OCI-LY1 (cell line): ENCODE measurements at regions not wholly inside any gene's neighbourhood (a gene's known extent, or its start where the extent isn't known, plus 50 kb on each side); places are given as distances from the start of the nearest gene placed in this dataset.

Source experiments
- H2AFZ ChIP-seq: fragments of 200-600 bp; sonication (generic), shearing (Covaris generic); 2 replicates; pipeline ENCODE4 v1.6.0; 2014; ENCODE audit warnings: antibody characterized with exemption, mild to moderate bottlenecking, low read length
- H3F3A ChIP-seq: fragments of 200-600 bp; sonication (generic), shearing (Covaris generic); 2 replicates; pipeline ENCODE4 v1.6.0; 2014; ENCODE audit warnings: mild to moderate bottlenecking, antibody characterized with exemption, low read length, moderate library complexity; ENCODE audit not compliant: insufficient read depth
- H3K27ac ChIP-seq: fragments of 200-600 bp; sonication (generic); 2 replicates; pipeline ENCODE4 v1.5.1; 2014; ENCODE audit warnings: low read length, mixed run types, mild to moderate bottlenecking, low read depth; ENCODE audit not compliant: poor library complexity, severe bottlenecking
- H3K27me3 ChIP-seq: fragments of 200-600 bp; sonication (generic); 2 replicates; pipeline ENCODE4 v1.6.0; 2014; ENCODE audit warnings: antibody characterized with exemption, mild to moderate bottlenecking, low read length, moderate library complexity; ENCODE audit not compliant: insufficient read depth
- H3K36me3 ChIP-seq: fragments of 200-600 bp; sonication (generic); 2 replicates; pipeline ENCODE4 v1.6.1; 2014; ENCODE audit warnings: mild to moderate bottlenecking, antibody characterized with exemption, low read length, moderate library complexity, mixed read lengths; ENCODE audit not compliant: insufficient read depth
- H3K4me1 ChIP-seq: fragments of 200-600 bp; sonication (generic); 2 replicates; pipeline ENCODE4 v1.5.1; 2014; ENCODE audit warnings: mild to moderate bottlenecking, low read length, moderate library complexity; ENCODE audit not compliant: insufficient read depth, severe bottlenecking
- H3K4me2 ChIP-seq: fragments of 200-600 bp; sonication (generic), shearing (Covaris generic); 2 replicates; pipeline ENCODE4 v1.6.1; 2014; ENCODE audit warnings: low read length
- H3K4me3 ChIP-seq: fragments of 200-600 bp; sonication (generic); 2 replicates; pipeline ENCODE4 v1.5.1; 2014; ENCODE audit warnings: low read length, low read depth, mild to moderate bottlenecking, mixed read lengths; ENCODE audit not compliant: poor library complexity, severe bottlenecking
- H3K79me2 ChIP-seq: fragments of 200-600 bp; shearing (Covaris generic); 2 replicates; pipeline ENCODE4 v1.6.1; 2016; ENCODE audit warnings: mixed run types, low read length, mixed read lengths; ENCODE audit not compliant: insufficient read depth
- H3K9ac ChIP-seq: fragments of 200-600 bp; sonication (generic), shearing (Covaris generic); 2 replicates; pipeline ENCODE4 v1.6.1; 2014; ENCODE audit warnings: mild to moderate bottlenecking, low read length, mixed read lengths
- H3K9me2 ChIP-seq: fragments of 200-600 bp; sonication (generic), shearing (Covaris generic); 2 replicates; pipeline ENCODE4 v1.6.1; 2014; ENCODE audit warnings: low read depth, mild to moderate bottlenecking, low read length, mixed read lengths
- H3K9me3 ChIP-seq: fragments of 200-600 bp; shearing (Covaris generic); 2 replicates; pipeline ENCODE4 v1.6.1; 2014; ENCODE audit warnings: low read length, mixed read lengths
- H4K20me1 ChIP-seq: fragments of 200-600 bp; sonication (generic), shearing (Covaris generic); 2 replicates; pipeline ENCODE4 v1.6.0; 2016; ENCODE audit warnings: mild to moderate bottlenecking, low read length; ENCODE audit not compliant: insufficient read depth
- CTCF ChIP-seq: fragments of 200-600 bp; sonication (generic), shearing (Covaris generic); IDR thresholded peaks from 2 replicates; pipeline ENCODE4 v1.5.1; 2017; ENCODE audit warnings: mild to moderate bottlenecking, antibody characterized with exemption, low read length, moderate library complexity, mixed read lengths
- EZH2 ChIP-seq: fragments of 200-600 bp; sonication (generic), shearing (Covaris generic); IDR thresholded peaks from 2 replicates; pipeline ENCODE4 v1.8.0; 2017; ENCODE audit warnings: borderline replicate concordance, mixed run types, mild to moderate bottlenecking, antibody characterized with exemption, low read length, moderate library complexity, mixed read lengths

- no peak overlapping the region for H3K4me2 ChIP-seq
- no peak for TF ChIP-seq CTCF
- no peak for TF ChIP-seq EZH2
Observed at GRCh38 chr7:24464861-24465260, 108.4 kb upstream of the PALS2 start.

GRCh38 chr7:24466168-24466768 is 107.0 kb upstream of the PALS2 start:
- no peaks in the 10 kb centered on the region for H3K79me2 ChIP-seq
- H3F3A ChIP-seq: no peaks in the 10 kb centered on the region

More at GRCh38 chr7:24464861-24465260, 108.4 kb upstream of the PALS2 start:
- Histone ChIP-seq H3F3A (no peaks in the 10 kb centered on the region), H3K36me3 (no peaks in the 10 kb centered on the region), H3K27me3 (no peaks in the 10 kb centered on the region), H3K9ac (no peak overlapping the region), H3K9me3 (no peaks in the 10 kb centered on the region), H3K27ac (no peak overlapping the region), H3K4me1 (no peaks in the 10 kb centered on the region), H3K79me2 (no peaks in the 10 kb centered on the region), H3K9me2 (no peaks in the 10 kb centered on the region), H4K20me1 (no peaks in the 10 kb centered on the region), H3K4me3 (no peak overlapping the region), H2AFZ (no peak overlapping the region)

GRCh38 chr7:24469118-24469517 is 104.1 kb upstream of the PALS2 start:
- no peaks in the 10 kb centered on the region for H3F3A ChIP-seq
- no peak for TF ChIP-seq CTCF
- no peak for TF ChIP-seq EZH2
- no peak overlapping the region for H3K4me3 ChIP-seq
- H3K9me2 ChIP-seq: no peaks in the 10 kb centered on the region
- H4K20me1 ChIP-seq: no peaks in the 10 kb centered on the region
- H3K4me1 ChIP-seq: no peaks in the 10 kb centered on the region
- H3K27me3 ChIP-seq: no peaks in the 10 kb centered on the region
- H3K9me3 ChIP-seq: no peaks in the 10 kb centered on the region
- no peaks in the 10 kb centered on the region for H3K79me2 ChIP-seq
- H2AFZ ChIP-seq: no peak overlapping the region
- H3K36me3 ChIP-seq: no peaks in the 10 kb centered on the region
- no peak overlapping the region for H3K9ac ChIP-seq
- no peak overlapping the region for H3K27ac ChIP-seq
- H3K4me2 ChIP-seq: no peak overlapping the region

More at GRCh38 chr7:24466168-24466768, 107.0 kb upstream of the PALS2 start:
- no peaks in the 10 kb centered on the region for H3K36me3 ChIP-seq
- TF ChIP-seq CTCF (no peak), EZH2 (no peak)
- H3K9ac ChIP-seq: no peak overlapping the region
- no peak overlapping the region for H3K4me2 ChIP-seq
- no peaks in the 10 kb centered on the region for H3K9me2 ChIP-seq
- H2AFZ ChIP-seq: no peak overlapping the region
- H3K27ac ChIP-seq: no peak overlapping the region
- H3K9me3 ChIP-seq: no peaks in the 10 kb centered on the region
- H3K4me1 ChIP-seq: no peaks in the 10 kb centered on the region
- no peaks in the 10 kb centered on the region for H4K20me1 ChIP-seq
- no peaks in the 10 kb centered on the region for H3K27me3 ChIP-seq
- no peak overlapping the region for H3K4me3 ChIP-seq
